Kidney tubule cell (primary cell): ENCODE measurements at regions not wholly inside any gene's neighbourhood (a gene's known extent, or its start where the extent isn't known, plus 50 kb on each side); places are given as distances from the start of the nearest gene placed in this dataset.
A peak's percentile ranks its signal among the peaks of the same experiment; 100 is the strongest.
"Not testable (repeated sequence)": the region's sequence is repeated elsewhere in the genome, so short reads cannot be mapped to it uniquely, and the experiment has no call there.

Experiments
- DNase-seq: peaks from one replicate; pipeline ENCODE4 v3.0.0-alpha.2; 2018; ENCODE audit warnings: low spot score

- DNase-seq = no peak
These were observed 188.8 kb downstream of the EDN1 start for GRCh38 chr6:12478921-12479320.

- no peak for DNase-seq
These were observed 189.3 kb downstream of the EDN1 start for GRCh38 chr6:12479451-12479850.

- no peak for DNase-seq
These were observed 189.7 kb downstream of the EDN1 start for GRCh38 chr6:12479881-12480280.

GRCh38 chr6:12480379-12480778, 190.2 kb downstream of the EDN1 start:
- DNase-seq = no peak

GRCh38 chr6:12481292-12481691, 191.1 kb downstream of the EDN1 start:
- DNase-seq = no peak

GRCh38 chr6:12481850-12482249, 191.7 kb downstream of the EDN1 start:
- DNase-seq = no peak

GRCh38 chr6:12482386-12483375, 192.5 kb downstream of the EDN1 start:
- peak; percentile 20 for DNase-seq

- peak; percentile 99 for DNase-seq
These were observed 193.6 kb downstream of the EDN1 start for GRCh38 chr6:12483712-12484111.

GRCh38 chr6:12484519-12484918, 194.4 kb downstream of the EDN1 start:
- no peak for DNase-seq

- no peak for DNase-seq
These were observed 195.1 kb downstream of the EDN1 start for GRCh38 chr6:12485226-12485764.

GRCh38 chr6:12485837-12486236, 195.7 kb downstream of the EDN1 start:
- DNase-seq = no peak

- no peak for DNase-seq
These were observed 200.3 kb downstream of the EDN1 start for GRCh38 chr6:12490351-12490903.

- DNase-seq = peak; percentile 68
These were observed 200.9 kb downstream of the EDN1 start for GRCh38 chr6:12490904-12491571.

GRCh38 chr6:12492929-12493328, 202.8 kb downstream of the EDN1 start:
- DNase-seq = not testable (repeated sequence)

- DNase-seq = no peak
These were observed 203.3 kb downstream of the EDN1 start for GRCh38 chr6:12493446-12493845.

- no peak for DNase-seq
These were observed 204.0 kb downstream of the EDN1 start for GRCh38 chr6:12494161-12494560.

- no peak for DNase-seq
These were observed 211.8 kb downstream of the EDN1 start for GRCh38 chr6:12501990-12502389.

- peak; percentile 58 for DNase-seq
These were observed 212.1 kb upstream of the PHACTR1 start for GRCh38 chr6:12504325-12504966.

GRCh38 chr6:12505486-12505885, 211.1 kb upstream of the PHACTR1 start:
- DNase-seq = no peak

- no peak for DNase-seq
These were observed 210.4 kb upstream of the PHACTR1 start for GRCh38 chr6:12506159-12506558.

GRCh38 chr6:12507636-12508035, 208.9 kb upstream of the PHACTR1 start:
- DNase-seq = no peak

GRCh38 chr6:12508553-12508952, 208.0 kb upstream of the PHACTR1 start:
- DNase-seq = no peak
